Cardiac muscle cell (in vitro differentiated cells and primary cell): ENCODE measurements at regions not wholly inside any gene's neighbourhood (a gene's known extent, or its start where the extent isn't known, plus 50 kb on each side); places are given as distances from the start of the nearest gene placed in this dataset.
"Not testable (repeated sequence)": the region's sequence is repeated elsewhere in the genome, so short reads cannot be mapped to it uniquely, and the experiment has no call there.

Experiments used
- DNase-seq, 2 donors: peaks; one replicate each; pipeline versions ENCODE4 v3.0.0 to v3.0.0-alpha.2; 2010 to 2017; ENCODE audit warnings: low read depth in 1 of 2, low spot score in 1 of 2
- H3K27ac ChIP-seq: fragments of 200-600 bp; sonication (generic); 2 replicates; pipeline ENCODE4 v1.5.1; 2016
- H3K27me3 ChIP-seq: fragments of 200-600 bp; sonication (generic); 2 replicates; pipeline ENCODE4 v1.6.0; 2016; ENCODE audit warnings: control low read depth
- H3K36me3 ChIP-seq: fragments of 200-600 bp; sonication (generic); 2 replicates; pipeline ENCODE4 v1.5.1; 2016; ENCODE audit warnings: control low read depth
- H3K4me1 ChIP-seq: fragments of 200-600 bp; sonication (generic); 2 replicates; pipeline ENCODE4 v1.8.1; 2017; ENCODE audit warnings: low read depth, mild to moderate bottlenecking, mixed run types
- H3K4me3 ChIP-seq: fragments of 200-600 bp; sonication (generic); 2 replicates; pipeline ENCODE4 v1.5.1; 2016; ENCODE audit warnings: mild to moderate bottlenecking
- H3K9me3 ChIP-seq: fragments of 200-600 bp; sonication (generic); 2 replicates; pipeline ENCODE4 v1.5.1; 2017; ENCODE audit warnings: low read depth, mild to moderate bottlenecking, control low read depth
- TF ChIP-seq, protein P1 (sequence below): IDR thresholded peaks from 2 replicates; pipeline ENCODE4 v1.5.1; 2012; ENCODE audit warnings: low read depth, mild to moderate bottlenecking, low read length

DNA sequence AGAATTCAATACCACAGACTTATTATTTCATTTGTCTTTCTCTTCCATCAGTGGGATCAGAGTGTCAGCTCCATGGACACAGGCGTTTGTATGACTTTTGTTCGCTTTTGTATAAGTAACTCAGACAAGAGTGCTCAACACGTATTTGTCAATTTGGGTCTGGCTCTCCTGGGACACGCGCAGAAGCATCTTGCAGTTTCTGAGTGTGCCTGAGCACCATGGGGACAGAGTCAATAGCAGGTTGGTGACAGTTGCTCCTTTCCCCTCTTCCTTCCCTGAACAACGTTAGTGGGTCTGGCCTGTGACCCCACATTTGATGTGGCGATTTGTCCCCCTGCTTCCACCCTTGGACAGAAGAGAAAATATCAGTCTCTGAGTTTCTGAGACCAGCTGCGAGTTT, 120.4 kb upstream of the SDK1 start:
- Histone ChIP-seq H3K9me3 (no peaks in the 10 kb centered on the region), H3K36me3 (no peaks in the 10 kb centered on the region), H3K4me3 (no peak overlapping the region), H3K27me3 (no peaks in the 10 kb centered on the region), H3K4me1 (no peaks in the 10 kb centered on the region), H3K27ac (no peak overlapping the region)
- TF ChIP-seq, protein P1, sequence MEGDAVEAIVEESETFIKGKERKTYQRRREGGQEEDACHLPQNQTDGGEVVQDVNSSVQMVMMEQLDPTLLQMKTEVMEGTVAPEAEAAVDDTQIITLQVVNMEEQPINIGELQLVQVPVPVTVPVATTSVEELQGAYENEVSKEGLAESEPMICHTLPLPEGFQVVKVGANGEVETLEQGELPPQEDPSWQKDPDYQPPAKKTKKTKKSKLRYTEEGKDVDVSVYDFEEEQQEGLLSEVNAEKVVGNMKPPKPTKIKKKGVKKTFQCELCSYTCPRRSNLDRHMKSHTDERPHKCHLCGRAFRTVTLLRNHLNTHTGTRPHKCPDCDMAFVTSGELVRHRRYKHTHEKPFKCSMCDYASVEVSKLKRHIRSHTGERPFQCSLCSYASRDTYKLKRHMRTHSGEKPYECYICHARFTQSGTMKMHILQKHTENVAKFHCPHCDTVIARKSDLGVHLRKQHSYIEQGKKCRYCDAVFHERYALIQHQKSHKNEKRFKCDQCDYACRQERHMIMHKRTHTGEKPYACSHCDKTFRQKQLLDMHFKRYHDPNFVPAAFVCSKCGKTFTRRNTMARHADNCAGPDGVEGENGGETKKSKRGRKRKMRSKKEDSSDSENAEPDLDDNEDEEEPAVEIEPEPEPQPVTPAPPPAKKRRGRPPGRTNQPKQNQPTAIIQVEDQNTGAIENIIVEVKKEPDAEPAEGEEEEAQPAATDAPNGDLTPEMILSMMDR, result no peak
- no peak for DNase-seq

DNA sequence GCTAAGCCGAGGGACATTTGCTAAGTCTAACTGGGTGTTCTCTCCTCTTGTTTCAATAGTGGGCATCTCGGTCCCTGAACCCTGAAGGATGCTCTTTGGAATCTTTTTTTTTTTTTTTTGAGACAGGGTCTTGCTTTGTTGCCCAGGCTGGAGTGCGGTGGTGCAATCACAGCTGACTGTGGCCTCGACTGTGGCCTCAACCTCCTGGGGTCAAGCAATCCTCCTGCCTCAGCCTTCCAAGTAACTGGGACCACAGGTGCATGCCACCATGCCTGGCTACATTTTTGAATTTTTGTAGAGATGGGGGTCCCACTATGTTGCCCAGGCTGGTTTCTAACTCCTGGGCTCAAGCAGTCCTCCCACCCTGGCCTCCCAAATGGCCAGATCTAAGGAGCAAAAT, 119.0 kb upstream of the SDK1 start:
- H3K4me1 ChIP-seq, H3K4me3 ChIP-seq, H3K36me3 ChIP-seq, DNase-seq, H3K27me3 ChIP-seq, H3K9me3 ChIP-seq, H3K27ac ChIP-seq: not testable (repeated sequence)

DNA sequence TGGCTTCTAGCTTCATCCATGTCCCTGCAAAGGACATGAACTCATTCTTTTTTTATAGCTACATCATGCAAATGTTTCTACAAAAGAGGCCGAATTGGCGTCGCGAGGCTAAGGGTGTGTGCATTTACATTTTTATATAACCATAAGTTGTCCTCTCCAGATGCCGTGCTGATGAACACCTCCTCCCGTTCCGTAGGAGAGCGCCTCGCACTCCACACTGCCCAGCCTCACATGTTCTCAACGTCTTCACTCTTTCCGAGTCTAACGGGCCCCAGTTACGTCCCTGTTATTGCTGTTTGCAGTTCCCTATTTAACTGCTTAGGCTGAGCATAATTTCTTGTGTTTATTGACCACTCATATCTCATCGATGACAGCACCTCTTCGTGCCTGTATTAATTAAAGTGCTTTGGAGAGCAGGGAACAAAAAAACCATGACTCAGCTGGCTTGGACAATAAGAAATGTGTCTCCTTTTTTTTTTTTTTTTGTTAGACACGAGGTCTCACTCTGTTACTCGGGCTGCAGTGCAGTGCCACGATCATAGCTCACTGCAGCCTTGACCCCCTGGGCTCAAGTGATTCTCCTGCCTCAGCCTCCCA, 113.5 kb upstream of the SDK1 start:
- Histone ChIP-seq H3K9me3 (no peaks in the 10 kb centered on the region), H3K4me1 (no peaks in the 10 kb centered on the region), H3K4me3 (no peak overlapping the region), H3K27ac (no peak overlapping the region), H3K27me3 (no peaks in the 10 kb centered on the region), H3K36me3 (no peaks in the 10 kb centered on the region)
- TF ChIP-seq, protein P1, result no peak
- DNase-seq, result no peak

DNA sequence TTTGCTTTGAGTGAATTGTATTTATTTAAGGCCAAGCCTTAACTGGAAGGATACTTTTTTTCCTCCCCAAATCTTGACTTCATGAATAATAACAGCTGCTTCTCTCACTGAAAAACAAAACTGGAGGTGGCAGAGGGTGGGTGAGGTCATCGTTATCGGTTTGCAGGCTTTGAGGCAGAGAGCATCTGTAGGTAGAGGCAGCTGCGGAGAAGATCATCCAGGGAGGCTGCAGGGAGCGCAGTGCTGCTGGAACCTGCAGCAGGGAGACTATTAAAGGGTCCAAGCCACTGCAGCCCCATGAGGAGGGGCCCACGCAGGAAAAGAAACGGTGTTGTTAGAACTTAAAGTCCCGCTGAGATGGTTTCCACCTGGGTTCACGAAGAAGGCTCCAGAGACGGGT, 112.1 kb upstream of the SDK1 start:
- TF ChIP-seq, protein P1, result no peak
- no peak for DNase-seq

DNA sequence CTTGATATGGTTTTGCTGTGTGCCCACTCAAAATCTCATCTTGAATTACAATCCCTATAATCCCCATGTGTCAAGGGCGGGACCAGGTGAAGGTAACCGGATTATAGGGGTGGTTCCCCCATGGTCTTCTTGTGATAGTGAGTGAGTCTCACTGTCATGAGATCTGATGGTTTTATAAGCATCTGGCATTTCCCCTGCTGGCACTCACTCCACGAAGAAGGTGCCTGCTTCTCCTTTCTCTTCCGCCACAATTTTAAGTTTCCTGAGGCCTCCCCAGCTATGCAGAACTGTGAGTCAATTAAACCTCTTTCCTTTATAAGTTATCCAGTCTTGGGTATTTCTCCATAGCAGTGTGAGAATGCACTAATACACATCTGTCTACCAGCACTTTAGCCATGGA, 109.5 kb upstream of the SDK1 start:
- TF ChIP-seq, protein P1, result no peak
- Histone ChIP-seq H3K4me1 (no peaks in the 10 kb centered on the region), H3K27ac (no peak overlapping the region), H3K36me3 (no peaks in the 10 kb centered on the region), H3K27me3 (no peaks in the 10 kb centered on the region), H3K4me3 (no peak overlapping the region), H3K9me3 (no peaks in the 10 kb centered on the region)
- no peak for DNase-seq

More for the DNA sequence above, 112.1 kb upstream of the SDK1 start:
- H3K4me1 ChIP-seq, result no peaks in the 10 kb centered on the region
- H3K9me3 ChIP-seq, result no peaks in the 10 kb centered on the region
- no peaks in the 10 kb centered on the region for H3K27me3 ChIP-seq
- H3K36me3 ChIP-seq, result no peaks in the 10 kb centered on the region
- H3K4me3 ChIP-seq, result no peak overlapping the region
- H3K27ac ChIP-seq, result no peak overlapping the region

DNA sequence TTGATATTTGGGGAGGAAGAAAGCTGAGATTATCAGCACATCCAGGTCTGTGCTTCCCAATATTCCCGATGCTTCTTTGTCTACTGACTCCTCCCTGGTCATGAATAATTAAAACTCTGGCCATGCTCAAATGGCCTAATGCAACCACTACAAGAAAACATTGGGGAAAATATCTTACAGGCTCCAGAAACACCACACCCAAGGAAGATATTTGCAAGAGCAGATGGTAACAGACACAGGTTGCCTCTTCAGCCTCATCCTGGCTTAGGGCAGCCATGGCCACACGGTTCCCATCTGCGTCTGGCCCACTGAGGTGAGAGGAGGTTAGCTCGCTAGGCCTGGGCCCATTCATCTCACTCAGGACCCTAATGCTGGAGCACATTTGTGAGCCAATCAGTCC, 108.4 kb upstream of the SDK1 start:
- Histone ChIP-seq H3K4me1 (no peaks in the 10 kb centered on the region), H3K27ac (no peak overlapping the region), H3K9me3 (no peaks in the 10 kb centered on the region), H3K4me3 (no peak overlapping the region), H3K36me3 (no peaks in the 10 kb centered on the region), H3K27me3 (no peaks in the 10 kb centered on the region)
- no peak for DNase-seq
- TF ChIP-seq, protein P1, result no peak
